BJ (cell line): ENCODE measurements at regions not wholly inside any gene's neighbourhood (a gene's known extent, or its start where the extent isn't known, plus 50 kb on each side); places are given as distances from the start of the nearest gene placed in this dataset.

Experiments used
- CTCF ChIA-PET: fragments of 350-600 bp; formaldehyde crosslinking; extraction: SDS; loops from one replicate; lab custom pipeline; 2021; ENCODE audit warnings: antibody characterized with exemption, inconsistent platforms; lab: Yijun Ruan, JAX
- POLR2A ChIA-PET: fragments of 300-600 bp; sonication (Branson Sonifier 250); formaldehyde crosslinking; extraction: SDS; loops from one replicate; lab custom pipeline; 2021; ENCODE audit warnings: antibody characterized with exemption; lab: Charles Lee
- DNase-seq: peaks from one replicate; pipeline ENCODE4 v3.0.0-alpha.2; 2011; ENCODE audit warnings: low read depth
- H3K27me3 ChIP-seq: 2 replicates; pipeline ENCODE4 v1.6.0; 2011; ENCODE audit warnings: low read length; ENCODE audit not compliant: control insufficient read depth, insufficient read depth
- H3K36me3 ChIP-seq: 2 replicates; pipeline ENCODE4 v1.5.1; 2011; ENCODE audit warnings: low read length; ENCODE audit not compliant: control insufficient read depth, insufficient read depth
- H3K4me3 ChIP-seq: 2 replicates; pipeline ENCODE4 v1.5.1; 2011; ENCODE audit warnings: low read depth, mild to moderate bottlenecking, control low read depth, low read length
- CTCF ChIP-seq: IDR thresholded peaks from 2 replicates; pipeline ENCODE4 v1.5.1; 2011; ENCODE audit warnings: low read depth, mild to moderate bottlenecking, control low read depth, inconsistent platforms, low read length, moderate library complexity; ENCODE audit not compliant: insufficient read depth

- POLR2A ChIA-PET: no interaction called here
- no peaks in the 10 kb centered on the region for H3K36me3 ChIP-seq
- CTCF ChIA-PET: interaction anchor here (0.5 kb wide), 1 partner anchor 81 kb away, joined by 3 read pairs; no protein-coding TSS in a partner anchor
- no peak overlapping the region for H3K4me3 ChIP-seq
- no peak for TF ChIP-seq CTCF
- DNase-seq: no peak
- H3K27me3 ChIP-seq: no peaks in the 10 kb centered on the region
Measured at GRCh38 chr10:7082967-7083366, 327.9 kb downstream of the SFMBT2 start.

GRCh38 chr10:7077880-7078279, 333.0 kb downstream of the SFMBT2 start:
- ChIA-PET CTCF (no interaction called here), POLR2A (no interaction called here)
- Histone ChIP-seq H3K4me3 (no peak overlapping the region), H3K36me3 (no peaks in the 10 kb centered on the region), H3K27me3 (no peaks in the 10 kb centered on the region)
- no peak for TF ChIP-seq CTCF
- no peak for DNase-seq

GRCh38 chr10:7075851-7076250, 335.0 kb downstream of the SFMBT2 start:
- ChIA-PET CTCF (interaction anchor here (0.7 kb wide), 1 partner anchor 156 kb away, joined by 3 read pairs; no protein-coding TSS in a partner anchor), POLR2A (no interaction called here)
- Histone ChIP-seq H3K4me3 (no peak overlapping the region), H3K36me3 (no peaks in the 10 kb centered on the region), H3K27me3 (no peaks in the 10 kb centered on the region)
- no peak for TF ChIP-seq CTCF
- DNase-seq: no peak

GRCh38 chr10:7075110-7075509, 335.7 kb downstream of the SFMBT2 start:
- Histone ChIP-seq H3K4me3 (no peak overlapping the region), H3K27me3 (no peaks in the 10 kb centered on the region), H3K36me3 (no peaks in the 10 kb centered on the region)
- CTCF ChIA-PET: no interaction called here
- POLR2A ChIA-PET: no interaction called here
- no peak for DNase-seq
- TF ChIP-seq CTCF: no peak

- no peaks in the 10 kb centered on the region for H3K36me3 ChIP-seq
- no peak overlapping the region for H3K4me3 ChIP-seq
- TF ChIP-seq CTCF: no peak
- DNase-seq: no peak
- ChIA-PET CTCF (no interaction called here), POLR2A (no interaction called here)
- H3K27me3 ChIP-seq: no peaks in the 10 kb centered on the region
Measured at GRCh38 chr10:7071421-7071820, 339.4 kb downstream of the SFMBT2 start.
